ENCODE measurements at regions not wholly inside any gene's neighbourhood (a gene's known extent, or its start where the extent isn't known, plus 50 kb on each side); places are given as distances from the start of the nearest gene placed in this dataset.

- ATAC-seq (ENCODE audit: low FRiP score), result no peak
- TF ChIP-seq CTCF (IDR thresholded peaks at IDR 0.05), result no peak
- DNase-seq (ENCODE audit: low spot score), result no peak
These were observed 147.6 kb upstream of the SETBP1 start for GRCh38 chr18:44533071-44533470.

GRCh38 chr18:44536046-44536445 is 144.6 kb upstream of the SETBP1 start:
- ATAC-seq (ENCODE audit: low FRiP score) (no peak), DNase-seq (ENCODE audit: low spot score) (no peak)
- TF ChIP-seq CTCF (IDR thresholded peaks at IDR 0.05), result no peak

GRCh38 chr18:44536619-44537018 is 144.1 kb upstream of the SETBP1 start:
- no peak for TF ChIP-seq CTCF (IDR thresholded peaks at IDR 0.05)
- DNase-seq (ENCODE audit: low spot score), result no peak
- no peak for ATAC-seq (ENCODE audit: low FRiP score)

GRCh38 chr18:44537526-44537925 is 143.2 kb upstream of the SETBP1 start:
- no peak for TF ChIP-seq CTCF (IDR thresholded peaks at IDR 0.05)
- no peak for DNase-seq (ENCODE audit: low spot score)
- ATAC-seq (ENCODE audit: low FRiP score), result no peak

- no peak for ATAC-seq (ENCODE audit: low FRiP score)
- no peak for DNase-seq (ENCODE audit: low spot score)
- no peak for TF ChIP-seq CTCF (IDR thresholded peaks at IDR 0.05)
These were observed 140.8 kb upstream of the SETBP1 start for GRCh38 chr18:44539926-44540325.

- no peak for TF ChIP-seq CTCF (IDR thresholded peaks at IDR 0.05)
- ATAC-seq (ENCODE audit: low FRiP score), result no peak
- DNase-seq (ENCODE audit: low spot score), result no peak
These were observed 139.5 kb upstream of the SETBP1 start for GRCh38 chr18:44541159-44541558.

GRCh38 chr18:44541781-44542180 is 138.9 kb upstream of the SETBP1 start:
- no peak for ATAC-seq (ENCODE audit: low FRiP score)
- TF ChIP-seq CTCF (IDR thresholded peaks at IDR 0.05), result no peak

More at GRCh38 chr18:44541781-44542180, 138.9 kb upstream of the SETBP1 start:
- no peak for DNase-seq (ENCODE audit: low spot score)

Data from omental fat pad (tissue), 3 donors.